IPS DF 6.9 (cell line): ENCODE measurements at regions not wholly inside any gene's neighbourhood (a gene's known extent, or its start where the extent isn't known, plus 50 kb on each side); places are given as distances from the start of the nearest gene placed in this dataset.

Experiments used
- DNase-seq: peaks from one replicate; pipeline ENCODE4 v3.0.0-alpha.2; 2013; ENCODE audit warnings: low read depth, low spot score
- H3K27ac ChIP-seq: one replicate; pipeline ENCODE4 v1.5.1; 2013; ENCODE audit warnings: low read length, control low read depth
- H3K27me3 ChIP-seq: 2 replicates; pipeline ENCODE4 v1.6.1; 2013; ENCODE audit warnings: mild to moderate bottlenecking, low read length; ENCODE audit not compliant: control insufficient read depth, insufficient read depth
- H3K36me3 ChIP-seq: 2 replicates; pipeline ENCODE4 v1.6.1; 2013; ENCODE audit warnings: low read length; ENCODE audit not compliant: control insufficient read depth, insufficient read depth
- H3K4me1 ChIP-seq: 2 replicates; pipeline ENCODE4 v1.6.1; 2013; ENCODE audit warnings: low read length; ENCODE audit not compliant: control insufficient read depth, insufficient read depth
- H3K4me3 ChIP-seq: 2 replicates; pipeline ENCODE4 v1.5.1; 2013; ENCODE audit warnings: mild to moderate bottlenecking, low read length
- H3K9me3 ChIP-seq: 2 replicates; pipeline ENCODE4 v1.6.1; 2013; ENCODE audit warnings: low read length, inconsistent platforms; ENCODE audit not compliant: control insufficient read depth, insufficient read depth
- WGBS: extraction: QIAGEN DNeasy Blood & Tissue Kit; methylation state at CpG from one replicate; pipeline ENCODE4 v1.1.7; 2013; ENCODE audit warnings: mixed read lengths, missing lambda C conversion rate; ENCODE audit not compliant: insufficient read length, insufficient coverage; 5-methylcytosine and 5-hydroxymethylcytosine counted together

DNA sequence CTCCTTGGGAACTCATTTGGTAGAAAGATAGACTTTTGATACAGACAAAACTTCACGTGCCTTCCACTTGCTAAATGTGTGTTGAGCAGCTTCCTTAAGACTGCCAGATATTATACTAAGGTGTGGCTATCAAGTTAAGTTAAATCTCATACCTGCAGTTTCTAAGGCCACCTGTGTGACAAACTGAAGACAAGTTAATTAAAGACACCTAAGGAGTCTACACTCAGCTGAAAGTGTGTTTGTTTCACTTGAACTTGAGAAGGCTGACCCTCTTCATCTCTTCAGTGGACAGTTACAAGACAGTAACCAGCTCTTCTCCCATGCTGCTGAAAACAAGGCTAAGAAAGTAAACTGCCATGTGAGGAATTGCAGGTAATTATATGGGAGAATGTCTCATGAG lies 124.0 kb downstream of the NPY start:
- no peak for DNase-seq
- H3K27ac ChIP-seq, result no peak overlapping the region
- H3K9me3 ChIP-seq, result no peaks in the 10 kb centered on the region; the same call in 1 of the 2 replicates
- peaks cover 15% of the 10 kb centered on the region for H3K36me3 ChIP-seq
- H3K27me3 ChIP-seq, result no peaks in the 10 kb centered on the region
- WGBS, result no CpG with 5 or more reads among the region's 1 CpG
- no peak overlapping the region for H3K4me3 ChIP-seq
- H3K4me1 ChIP-seq, result peaks cover 8% of the 10 kb centered on the region; the same call in 1 of the 2 replicates

DNA sequence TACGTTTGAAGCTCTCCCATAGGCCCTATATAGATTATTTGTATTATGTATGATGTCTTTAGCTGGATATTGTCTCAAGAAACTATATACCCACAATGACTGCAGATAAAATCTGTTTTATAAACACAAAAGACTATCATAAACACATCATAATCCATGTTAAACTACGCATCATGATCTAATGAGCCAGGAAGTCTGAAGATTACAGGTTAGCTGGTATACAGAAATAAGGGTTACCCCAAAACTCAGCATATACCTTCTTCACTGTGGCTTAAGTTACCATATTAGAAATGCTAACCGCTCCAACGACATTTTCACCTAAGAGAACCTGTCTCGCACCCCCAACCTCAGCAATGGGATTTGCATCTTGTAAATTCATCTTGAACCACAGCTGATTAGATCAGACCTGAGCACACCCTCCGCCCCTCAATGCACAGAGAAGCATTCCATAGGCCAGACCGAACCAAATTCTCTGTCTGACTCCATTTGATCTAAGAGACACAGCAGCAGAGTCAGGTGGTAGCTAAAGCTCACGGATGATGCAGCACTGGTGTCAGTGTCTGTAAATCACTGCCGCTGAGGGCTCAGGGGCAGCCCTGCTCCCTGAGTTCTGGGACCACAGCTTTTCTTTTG lies 124.9 kb downstream of the NPY start:
- WGBS, result no CpG with 5 or more reads among the region's 9 CpGs
- H3K4me1 ChIP-seq, result peaks cover 4% of the 10 kb centered on the region; the same call in 1 of the 2 replicates
- no peak overlapping the region for H3K4me3 ChIP-seq
- peaks cover 9% of the 10 kb centered on the region for H3K36me3 ChIP-seq
- H3K27ac ChIP-seq, result no peak overlapping the region
- no peaks in the 10 kb centered on the region; the same call in 1 of the 2 replicates for H3K9me3 ChIP-seq
- H3K27me3 ChIP-seq, result no peaks in the 10 kb centered on the region
- no peak for DNase-seq

DNA sequence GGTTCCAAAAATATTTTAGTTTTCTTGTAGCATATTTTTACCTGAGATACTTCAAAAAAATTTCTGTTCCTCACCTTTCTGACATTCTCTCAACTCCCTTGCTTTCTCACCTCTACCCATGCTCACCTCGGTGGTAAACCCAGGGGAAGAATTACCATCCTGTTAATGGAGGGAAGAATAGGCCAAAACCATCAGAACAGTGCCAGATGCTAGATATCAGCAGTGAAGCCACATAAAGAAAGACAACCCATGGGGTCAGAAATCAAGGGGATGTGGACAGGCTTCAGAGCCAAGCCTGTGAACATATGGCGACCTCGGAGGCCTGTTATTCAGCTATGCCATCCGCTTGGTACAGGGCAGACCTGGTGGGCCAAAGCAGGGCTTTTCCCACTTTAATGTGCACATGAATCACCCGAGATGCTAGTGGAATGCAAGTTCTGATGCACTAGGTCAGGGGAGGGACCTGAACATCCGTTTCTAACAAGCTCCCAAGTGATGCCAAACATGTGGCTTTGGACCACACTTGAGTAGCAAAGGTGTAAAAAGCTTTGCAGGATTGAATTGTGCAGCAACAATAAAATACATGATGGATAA lies 125.5 kb downstream of the NPY start:
- H3K4me1 ChIP-seq, result peaks cover 4% of the 10 kb centered on the region; the same call in 1 of the 2 replicates
- H3K27me3 ChIP-seq, result no peaks in the 10 kb centered on the region
- peaks cover 5% of the 10 kb centered on the region; the same call in 1 of the 2 replicates for H3K36me3 ChIP-seq
- no CpG with 5 or more reads among the region's 6 CpGs for WGBS
- no peak for DNase-seq
- no peak overlapping the region for H3K27ac ChIP-seq
- peaks cover 2% of the 10 kb centered on the region; the same call in 1 of the 2 replicates for H3K9me3 ChIP-seq
- no peak overlapping the region for H3K4me3 ChIP-seq

DNA sequence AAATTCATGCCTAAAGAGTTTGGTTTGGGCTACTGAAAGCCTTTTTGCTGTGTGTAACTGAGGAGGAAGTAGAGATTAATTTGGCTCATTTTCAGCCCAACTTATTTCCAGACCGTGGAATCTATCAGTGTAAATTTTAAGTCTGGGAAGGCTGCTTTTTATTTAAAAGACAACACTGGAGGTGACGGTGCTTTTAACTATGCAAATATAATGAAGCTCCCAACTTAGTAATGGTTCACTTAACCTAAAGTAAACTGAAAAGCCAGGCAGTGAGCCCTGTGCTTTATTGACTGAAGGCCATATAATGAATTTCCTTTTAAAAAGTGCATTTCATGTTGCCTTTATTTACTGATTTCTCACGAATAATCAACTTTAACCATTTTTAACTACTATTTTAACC lies 127.2 kb downstream of the NPY start:
- Histone ChIP-seq H3K9me3 (peaks cover 2% of the 10 kb centered on the region), H3K4me3 (no peak overlapping the region), H3K36me3 (no peaks in the 10 kb centered on the region), H3K27ac (no peak overlapping the region), H3K4me1 (0 out of 2 replicates have a peak, but pooled peaks cover under 1% of the 10 kb centered on the region), H3K27me3 (no peaks in the 10 kb centered on the region)
- 100% methylated on average over 1 of the region's 3 CpGs for WGBS
- DNase-seq, result no peak

DNA sequence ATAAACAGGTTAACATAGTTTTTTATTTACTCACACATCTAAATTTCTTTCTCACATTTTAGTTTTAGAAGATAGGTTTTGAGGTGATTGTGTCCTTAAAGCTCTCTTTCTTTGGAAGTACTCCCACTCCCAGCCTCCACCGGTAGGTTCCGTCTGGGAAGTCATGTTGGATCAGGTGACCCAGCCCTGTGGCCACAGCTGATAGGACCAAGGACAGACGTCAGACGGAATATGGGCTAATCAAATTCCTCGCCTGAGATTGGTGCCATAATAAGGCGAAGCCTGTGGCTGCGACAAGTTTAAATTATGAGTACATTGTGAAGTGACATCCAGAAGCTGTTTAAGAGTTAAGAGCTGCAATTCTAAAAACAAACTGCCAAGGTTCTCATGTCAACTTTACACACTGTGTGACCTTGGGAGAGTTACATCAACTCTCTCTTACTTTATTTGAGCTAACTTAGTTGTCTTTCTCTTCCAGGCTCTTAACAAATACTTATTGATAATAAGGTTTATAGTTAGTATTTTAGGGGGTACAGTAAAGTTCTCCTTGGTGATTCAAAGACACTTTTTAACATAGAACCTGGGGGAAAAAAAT lies 133.6 kb downstream of the NPY start:
- Histone ChIP-seq H3K36me3 (no peaks in the 10 kb centered on the region), H3K27ac (no peak overlapping the region), H3K4me1 (no peaks in the 10 kb centered on the region; the same call in 1 of the 2 replicates), H3K4me3 (no peak overlapping the region), H3K27me3 (no peaks in the 10 kb centered on the region), H3K9me3 (peaks cover 2% of the 10 kb centered on the region; the same call in 1 of the 2 replicates)
- DNase-seq, result no peak
- WGBS, result no CpG with 5 or more reads among the region's 7 CpGs

DNA sequence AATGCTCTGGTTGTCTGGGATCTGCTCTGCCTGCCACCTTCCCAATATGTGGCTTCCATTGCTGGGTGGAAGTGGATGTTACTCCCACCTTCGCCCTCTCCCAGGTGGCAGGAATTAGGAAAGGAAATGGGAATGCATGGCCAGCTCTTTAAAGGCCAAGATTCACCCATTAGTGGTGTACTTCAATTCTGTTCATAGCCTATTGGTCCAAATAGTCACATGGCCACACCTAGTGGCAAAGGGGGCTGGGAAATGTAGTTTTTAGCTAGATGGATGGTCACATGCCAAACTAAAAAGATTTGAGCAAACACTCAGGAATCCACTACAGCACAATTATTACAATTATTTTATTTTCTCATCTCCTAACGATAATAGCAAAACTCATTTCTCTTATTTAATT lies 135.1 kb downstream of the NPY start:
- no peaks in the 10 kb centered on the region; the same call in 1 of the 2 replicates for H3K4me1 ChIP-seq
- peaks cover 2% of the 10 kb centered on the region; the same call in 1 of the 2 replicates for H3K9me3 ChIP-seq
- no peaks in the 10 kb centered on the region for H3K36me3 ChIP-seq
- WGBS, result 100% methylated on average over 1 of the region's 2 CpGs
- no peak overlapping the region for H3K27ac ChIP-seq
- H3K27me3 ChIP-seq, result no peaks in the 10 kb centered on the region
- DNase-seq, result no peak
- no peak overlapping the region for H3K4me3 ChIP-seq

DNA sequence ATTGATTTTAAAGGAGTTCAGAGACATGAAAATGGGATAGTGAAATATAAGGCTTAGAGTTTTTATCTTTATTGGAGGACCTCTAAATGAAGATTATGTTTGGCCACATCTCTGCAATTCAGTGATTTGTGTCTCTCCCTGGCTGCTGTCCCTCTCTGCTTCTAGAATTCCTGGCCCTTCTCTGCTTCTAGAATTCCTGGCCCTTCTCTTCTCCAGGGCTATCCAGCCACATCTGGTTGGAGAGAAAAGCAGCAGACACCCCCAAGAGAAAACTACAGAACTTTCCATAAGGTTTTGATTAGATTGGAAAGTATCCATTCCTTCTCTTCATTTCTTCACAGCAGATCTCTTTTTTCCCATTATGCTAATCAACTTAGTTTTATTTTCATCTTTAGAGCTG lies 135.5 kb downstream of the NPY start:
- DNase-seq, result no peak
- Histone ChIP-seq H3K9me3 (no peaks in the 10 kb centered on the region; the same call in 1 of the 2 replicates), H3K4me3 (no peak overlapping the region)

DNA sequence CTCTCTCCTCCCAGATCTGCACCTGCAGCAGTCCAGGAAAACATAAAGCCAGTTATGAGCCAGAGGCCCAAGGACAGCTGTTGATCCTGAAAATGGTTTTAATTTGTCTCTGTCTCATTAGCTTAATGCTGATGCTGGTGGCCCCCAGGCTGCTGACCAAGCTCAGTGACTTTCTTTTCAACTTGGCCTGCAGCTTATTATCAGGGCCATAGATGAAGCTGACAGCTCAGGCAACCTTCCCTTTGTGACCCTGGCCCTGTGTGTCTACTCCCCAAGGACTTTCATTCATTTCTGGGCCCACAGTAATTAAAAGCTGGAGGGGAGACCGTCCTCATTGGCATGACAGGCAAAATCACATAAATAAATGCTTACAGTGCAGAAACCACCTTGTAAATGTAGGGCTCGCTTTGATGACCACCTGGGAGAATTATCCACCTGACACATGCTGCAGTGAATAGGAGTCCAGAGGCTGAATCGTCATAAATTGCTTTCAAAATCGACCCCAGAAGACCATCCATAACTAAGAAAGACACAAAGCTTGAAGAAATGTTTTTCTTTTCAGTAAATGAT lies 138.5 kb downstream of the NPY start:
- H3K36me3 ChIP-seq, result peaks cover 4% of the 10 kb centered on the region; the same call in 1 of the 2 replicates
- no peaks in the 10 kb centered on the region for H3K27me3 ChIP-seq
- H3K9me3 ChIP-seq, result peaks cover 7% of the 10 kb centered on the region
- no peak for DNase-seq
- H3K4me1 ChIP-seq, result no peaks in the 10 kb centered on the region; the same call in 1 of the 2 replicates
- no peak overlapping the region for H3K27ac ChIP-seq
- no CpG with 5 or more reads among the region's 4 CpGs for WGBS
- no peak overlapping the region for H3K4me3 ChIP-seq

More for the DNA sequence above, 135.5 kb downstream of the NPY start:
- H3K4me1 ChIP-seq, result no peaks in the 10 kb centered on the region; the same call in 1 of the 2 replicates
- no peaks in the 10 kb centered on the region for H3K36me3 ChIP-seq
- no peak overlapping the region for H3K27ac ChIP-seq
- no peaks in the 10 kb centered on the region for H3K27me3 ChIP-seq

DNA sequence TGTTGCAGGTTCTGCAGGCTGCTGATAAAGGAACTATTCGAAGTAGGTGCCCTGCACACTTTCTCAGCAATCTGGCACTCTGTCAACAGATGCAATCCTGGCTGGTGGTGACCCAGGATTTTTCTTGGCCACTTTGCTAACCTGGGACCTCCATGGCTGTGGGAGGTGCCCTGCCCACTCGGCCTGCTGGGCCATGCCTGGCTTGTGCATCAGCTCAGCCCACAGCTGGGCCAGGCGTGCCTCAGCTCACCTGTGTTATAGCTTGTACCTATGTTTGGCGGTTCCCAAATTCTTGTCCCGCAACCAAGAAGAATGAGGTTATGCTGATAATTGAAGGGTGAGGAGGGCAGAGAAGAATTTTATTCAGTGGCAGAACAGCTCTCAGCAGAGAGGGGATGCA lies 141.7 kb downstream of the NPY start:
- DNase-seq, result no peak
- Histone ChIP-seq H3K36me3 (peaks cover 4% of the 10 kb centered on the region; the same call in 1 of the 2 replicates), H3K4me3 (no peak overlapping the region), H3K27ac (no peak overlapping the region), H3K4me1 (no peaks in the 10 kb centered on the region), H3K27me3 (no peaks in the 10 kb centered on the region), H3K9me3 (peaks cover 7% of the 10 kb centered on the region)
- no CpG with 5 or more reads among the region's 5 CpGs for WGBS

DNA sequence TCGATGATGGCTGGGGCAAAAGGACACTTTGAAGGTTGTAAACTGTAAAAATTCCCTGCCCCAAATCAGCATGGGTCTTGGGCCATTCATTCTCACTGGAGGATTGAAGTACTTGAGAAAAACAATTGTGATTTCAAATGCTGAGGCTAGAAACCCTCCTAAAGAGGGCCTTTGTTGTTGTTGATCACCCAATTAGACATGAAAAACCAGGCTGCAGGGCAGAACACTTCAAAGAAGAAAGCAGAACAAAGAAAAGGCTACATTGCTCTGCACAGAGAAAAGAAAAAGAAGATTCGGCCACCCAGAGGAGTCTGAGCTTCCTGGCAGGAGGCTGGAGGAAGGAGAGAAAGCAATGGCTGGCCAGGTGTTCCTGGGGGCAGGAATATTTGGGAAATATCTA lies 143.1 kb downstream of the NPY start:
- no CpG with 5 or more reads among the region's 2 CpGs for WGBS
- Histone ChIP-seq H3K36me3 (peaks cover 4% of the 10 kb centered on the region; the same call in 1 of the 2 replicates), H3K4me1 (no peaks in the 10 kb centered on the region), H3K9me3 (peaks cover 7% of the 10 kb centered on the region), H3K4me3 (no peak overlapping the region), H3K27ac (no peak overlapping the region), H3K27me3 (no peaks in the 10 kb centered on the region)
- no peak for DNase-seq
